HG03558 (cell line): ENCODE measurements at regions not wholly inside any gene's neighbourhood (a gene's known extent, or its start where the extent isn't known, plus 50 kb on each side); places are given as distances from the start of the nearest gene placed in this dataset.

Source experiments
- ATAC-seq: cut with Tn5 transposase; IDR thresholded peaks from one replicate; pipeline ENCODE4 v1.9.1; 2021; ENCODE audit warnings: moderate number of reproducible peaks; ENCODE audit not compliant: unreplicated experiment; ENCODE audit errors: extremely low read depth

DNA sequence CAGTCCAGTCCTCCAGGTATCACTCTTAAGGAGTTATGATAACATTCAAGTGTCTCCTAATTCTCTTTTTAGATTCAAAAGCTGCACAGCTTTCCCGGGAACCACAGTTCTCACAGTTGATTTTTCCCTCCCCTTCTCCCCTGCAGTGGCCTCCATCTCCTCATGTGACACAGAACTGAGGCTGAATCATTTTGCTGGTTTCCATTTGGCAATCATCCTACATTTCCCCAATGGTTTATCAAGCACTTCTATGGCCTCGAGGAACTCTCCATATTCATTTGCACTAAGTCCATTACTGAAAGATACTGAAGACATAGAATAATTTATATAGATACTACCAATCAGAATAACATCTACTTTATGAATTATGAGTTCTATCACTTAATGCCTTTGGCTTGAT lies 484.9 kb downstream of the GPAM start:
- no peak for ATAC-seq

DNA sequence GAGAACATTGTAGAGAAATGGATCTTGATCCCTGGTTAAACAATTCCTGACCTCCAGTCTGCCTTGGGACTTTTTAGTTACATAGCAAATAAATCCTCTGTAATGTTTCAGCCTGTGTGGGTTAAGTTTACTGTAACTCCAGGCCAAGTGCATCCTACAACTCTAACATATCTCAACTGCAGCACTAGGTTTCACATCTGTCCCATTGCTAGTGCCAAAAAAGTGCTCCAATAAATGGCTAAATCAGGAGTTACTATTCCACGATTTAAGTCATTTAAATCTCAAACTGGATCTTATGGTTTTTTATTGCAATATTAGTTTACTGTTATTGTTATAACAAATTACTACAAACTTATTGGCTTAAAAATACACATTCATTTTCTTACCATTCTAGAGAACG lies 479.6 kb downstream of the GPAM start:
- no peak for ATAC-seq

DNA sequence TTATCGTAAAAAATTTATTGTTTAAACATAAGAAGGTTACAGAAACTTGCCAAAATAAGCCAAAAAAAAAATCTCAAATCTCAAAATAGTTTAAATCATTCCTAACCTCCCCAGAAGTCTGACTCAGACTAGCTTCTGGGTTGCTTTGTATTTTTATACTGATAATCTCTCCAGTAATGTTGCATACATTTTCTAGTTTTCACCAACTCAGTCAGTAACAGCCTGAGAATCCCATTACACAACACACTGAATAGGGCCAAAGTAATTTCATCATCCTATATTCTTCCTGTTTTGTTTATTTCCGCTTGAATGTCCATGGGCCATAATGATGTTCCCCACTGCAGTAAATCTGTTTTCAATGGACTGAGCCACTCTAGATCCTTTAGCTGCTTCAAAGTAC lies 478.5 kb downstream of the GPAM start:
- no peak for ATAC-seq

- no peak for ATAC-seq
Observed at GRCh38 chr10:111706331-111706730, 477.2 kb downstream of the GPAM start.

DNA sequence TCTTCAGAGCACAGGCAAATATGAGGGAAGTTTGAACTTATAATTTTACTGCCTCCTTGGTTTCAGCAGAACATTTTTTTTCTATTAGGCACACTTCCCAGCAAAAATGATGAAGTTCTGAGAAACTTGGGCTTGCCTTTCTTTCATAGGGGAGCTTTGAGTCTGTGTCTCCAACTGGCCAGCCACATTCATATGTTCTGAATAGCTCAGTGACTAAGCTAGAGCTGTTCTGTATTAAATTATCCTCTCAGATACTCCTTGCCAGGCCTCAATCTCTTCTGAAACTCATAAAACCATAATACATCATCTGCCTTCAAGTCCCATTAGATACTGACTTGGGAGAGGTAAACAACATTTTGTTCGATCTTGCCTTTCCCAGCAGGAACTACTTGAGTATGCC lies 476.5 kb downstream of the GPAM start:
- no peak for ATAC-seq

GRCh38 chr10:111709603-111710002 lies 474.0 kb downstream of the GPAM start:
- ATAC-seq: no peak

- no peak for ATAC-seq
Observed at GRCh38 chr10:111716032-111716431, 467.5 kb downstream of the GPAM start.

DNA sequence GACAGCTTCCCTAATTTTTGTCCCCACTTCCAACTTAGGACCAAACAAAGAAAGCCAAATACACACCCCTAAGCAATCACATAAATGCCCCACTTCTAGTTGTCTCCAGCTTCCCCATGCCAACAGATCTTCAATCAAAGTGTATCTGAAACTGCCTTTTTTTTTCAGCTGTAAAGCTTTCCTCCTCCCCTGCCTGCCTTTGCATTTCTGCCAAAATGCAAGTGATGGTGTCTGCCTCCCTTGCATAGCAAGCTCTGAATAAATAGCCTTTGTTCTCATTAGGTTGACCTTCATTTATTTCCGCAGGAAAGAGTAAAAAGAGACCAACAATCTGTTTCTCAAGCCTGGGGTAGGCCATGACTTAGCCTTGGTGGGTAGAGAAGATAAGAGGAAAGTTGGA lies 459.4 kb downstream of the GPAM start:
- no peak for ATAC-seq

DNA sequence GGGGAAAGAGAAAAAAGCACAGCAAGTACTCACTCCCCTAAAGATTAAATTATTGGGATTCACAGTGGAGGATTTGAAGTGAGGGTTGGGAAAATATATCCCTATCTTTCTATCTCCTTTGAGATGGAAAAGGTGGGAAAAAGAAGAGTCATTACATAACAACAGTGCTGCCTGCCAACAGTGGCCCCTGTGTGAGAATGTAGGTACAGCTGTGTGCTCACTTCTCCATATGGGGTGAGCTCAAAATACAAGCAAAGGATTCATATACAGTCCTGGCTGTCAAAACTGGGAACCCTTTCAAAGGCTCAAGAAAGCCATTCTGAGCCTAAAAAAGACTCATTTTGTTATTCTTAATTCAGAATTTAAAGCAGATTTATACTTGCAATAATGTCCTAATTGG lies 458.5 kb downstream of the GPAM start:
- ATAC-seq: no peak

GRCh38 chr10:111732166-111732785 lies 451.3 kb downstream of the GPAM start:
- ATAC-seq: no peak

- ATAC-seq: no peak
Observed at GRCh38 chr10:111739125-111739873, 444.3 kb downstream of the GPAM start.

GRCh38 chr10:111739874-111740139 lies 443.8 kb downstream of the GPAM start:
- no peak for ATAC-seq

GRCh38 chr10:111745982-111746381 lies 437.6 kb downstream of the GPAM start:
- no peak for ATAC-seq

DNA sequence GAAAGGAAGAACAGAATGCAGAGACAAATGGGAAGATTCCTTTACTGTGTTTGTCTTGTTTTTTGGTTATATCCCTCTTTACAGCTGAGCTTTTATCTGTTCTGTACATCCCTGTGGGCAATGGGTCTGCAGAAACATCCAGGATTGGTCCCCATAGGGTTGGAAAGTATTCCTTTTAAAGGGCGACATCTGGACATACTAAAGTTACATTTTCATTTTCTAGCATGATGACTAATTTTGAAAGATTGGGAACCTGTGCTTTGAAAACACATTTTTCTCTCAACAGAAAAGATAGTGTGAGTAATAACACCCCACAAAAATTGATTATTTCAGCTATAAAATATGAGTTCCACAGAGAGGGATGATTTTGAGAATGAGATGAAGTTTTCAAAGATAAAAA lies 435.8 kb downstream of the GPAM start:
- ATAC-seq: no peak

DNA sequence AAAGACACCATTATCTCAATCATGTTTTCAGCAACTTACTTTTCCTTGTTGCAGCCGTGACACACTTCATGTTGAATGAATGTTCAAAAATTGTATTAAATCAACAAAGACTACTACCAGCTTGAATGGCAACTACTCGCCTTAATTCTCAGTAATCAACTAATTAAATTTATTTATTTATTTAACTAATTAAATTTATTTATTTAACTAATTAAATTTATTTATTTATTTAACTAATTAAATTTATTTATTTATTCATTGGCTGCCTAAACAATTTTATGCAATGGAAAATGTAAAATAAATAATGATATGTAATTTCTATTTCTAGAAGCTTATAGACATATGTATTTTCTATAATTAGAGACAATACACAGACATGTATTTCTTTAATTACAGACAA lies 435.4 kb downstream of the GPAM start:
- ATAC-seq: no peak

DNA sequence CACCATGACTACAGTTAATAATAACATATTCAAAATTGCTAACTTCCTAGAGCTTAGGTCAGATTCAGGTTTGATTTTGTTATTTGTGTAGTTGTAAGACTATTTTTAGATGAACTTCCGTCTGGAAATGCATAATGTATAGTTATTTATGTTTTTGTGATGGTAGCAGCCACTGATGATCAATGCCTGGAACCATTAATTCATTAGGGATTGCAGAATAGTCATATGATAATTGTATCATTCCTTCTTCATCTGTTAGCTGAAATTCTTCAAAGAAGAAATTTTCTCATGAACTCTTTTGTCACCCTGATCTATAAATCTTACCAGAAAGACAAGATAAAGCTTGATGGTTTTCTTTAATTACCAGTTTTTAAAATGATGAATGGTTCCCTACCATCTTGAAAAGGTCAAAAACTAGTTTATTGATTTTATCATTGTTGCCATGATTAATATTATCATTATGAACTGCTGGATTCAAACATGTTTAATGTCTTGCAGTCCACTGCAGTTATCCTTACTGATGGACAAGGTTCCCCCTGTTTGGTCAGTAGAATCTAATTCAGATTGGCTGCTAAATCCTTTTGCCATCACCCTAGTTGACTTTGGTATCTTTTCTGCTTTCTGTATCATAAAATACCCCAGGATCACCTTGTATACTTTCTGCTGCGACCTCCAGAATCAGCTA lies 433.3 kb downstream of the GPAM start:
- ATAC-seq: no peak

GRCh38 chr10:111756217-111757061 lies 427.1 kb downstream of the GPAM start:
- ATAC-seq: no peak

DNA sequence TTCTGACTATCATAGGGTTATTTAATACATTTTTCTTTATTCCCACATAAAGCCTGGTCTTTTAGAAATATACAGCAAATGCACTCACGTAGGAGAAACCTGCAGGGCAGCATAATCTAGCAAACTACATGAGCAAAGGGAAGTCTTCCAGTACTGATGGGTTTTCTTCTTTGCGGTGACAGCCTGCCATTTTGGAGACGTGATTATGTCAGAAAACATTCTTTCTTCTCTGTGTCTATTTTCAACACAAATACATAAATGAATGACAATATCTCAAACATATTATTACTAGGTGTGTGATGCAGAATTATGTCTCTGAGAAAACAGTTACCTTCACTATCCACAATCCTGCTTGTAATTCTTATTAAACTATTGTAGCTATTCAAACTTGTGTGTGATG lies 425.0 kb downstream of the GPAM start:
- ATAC-seq: no peak

GRCh38 chr10:111762114-111762513 lies 421.5 kb downstream of the GPAM start:
- no peak for ATAC-seq

DNA sequence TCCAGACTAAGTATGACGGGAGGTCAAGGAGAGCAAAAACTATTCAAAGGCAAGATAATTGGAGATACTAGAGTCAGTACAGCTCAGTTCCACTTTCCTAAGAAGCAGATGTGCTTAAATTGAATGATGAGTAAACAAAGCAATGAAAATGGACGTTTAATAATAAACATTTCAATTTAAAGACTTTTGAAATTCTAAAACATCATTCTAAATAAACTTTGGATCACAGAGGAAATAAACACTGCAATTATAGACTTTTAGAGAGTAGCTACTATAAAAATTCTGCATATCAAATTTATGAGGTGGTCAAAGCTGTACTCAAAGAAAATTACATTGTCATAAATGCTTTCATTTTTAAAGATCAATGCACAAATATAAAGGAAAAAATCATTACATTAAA lies 418.3 kb downstream of the GPAM start:
- ATAC-seq: no peak

- ATAC-seq: no peak
Observed at GRCh38 chr10:111766464-111766863, 417.1 kb downstream of the GPAM start.
